HepG2 (cell line): ENCODE measurements at regions not wholly inside any gene's neighbourhood (a gene's known extent, or its start where the extent isn't known, plus 50 kb on each side); places are given as distances from the start of the nearest gene placed in this dataset.
"Not testable (repeated sequence)": the region's sequence is repeated elsewhere in the genome, so short reads cannot be mapped to it uniquely, and the experiment has no call there.

Source experiments
- ATAC-seq: fragments of 200-7000 bp; cut with Tn5 transposase; 3 replicates; pipeline ENCODE4 v1.9.1; 2020; ENCODE audit warnings: mild to moderate bottlenecking, moderate library complexity
- BruUV-seq: library from RNA; stranded (reverse); fragments of 400-500 nt; replicated peaks from 2 replicates; lab custom pipeline; 2021; lab: Mats Ljungman, UMichigan
- CTCF ChIA-PET: fragments of 300-600 bp; formaldehyde crosslinking; extraction: SDS; loops from one replicate; lab custom pipeline; 2021; ENCODE audit warnings: low total read pairs, inconsistent platforms, low intra/inter-chr PET ratio; lab: Yijun Ruan, JAX
- POLR2A ChIA-PET: fragments of 350-600 bp; sonication (Branson Sonifier 250); formaldehyde crosslinking; loops from one replicate; lab custom pipeline; 2020; ENCODE audit warnings: antibody characterized with exemption, inconsistent platforms; lab: Yijun Ruan, JAX
- DNase-seq: peaks from one replicate; pipeline ENCODE4 v3.0.0-alpha.2; 2015; ENCODE audit warnings: low spot score
- FAIRE-seq: peaks from 3 replicates; lab custom pipeline; 2011; peaks lifted over from hg19 to GRCh38; lab: Jason Lieb, UNC
- H2AFZ ChIP-seq: one replicate; pipeline ENCODE4 v1.6.1; 2011; ENCODE audit warnings: low read length, inconsistent platforms
- H3K27ac ChIP-seq: fragments of 300-600 bp; 3 replicates; pipeline ENCODE4 v1.8.0; 2011; ENCODE audit warnings: mixed run types, mild to moderate bottlenecking, mixed read lengths, low read length, inconsistent platforms; ENCODE audit not compliant: insufficient read depth; ENCODE audit errors: extremely low read length
- H3K27me3 ChIP-seq, 2 experiments: fragments of 200-600 bp in 1 of 2; 2 replicates in 1 of 2; 3 replicates in 1 of 2; pipeline versions ENCODE4 v1.6.0 to v1.8.0; 2011; ENCODE audit warnings: low read length in 2 of 2, mild to moderate bottlenecking in 2 of 2, moderate library complexity in 2 of 2, inconsistent platforms in 1 of 2; ENCODE audit not compliant: insufficient read depth in 2 of 2, control insufficient read depth in 1 of 2
- H3K36me3 ChIP-seq, 2 experiments: fragments of 200-600 bp in 1 of 2; replicated peaks in 1 of 2; 2 replicates in 1 of 2; 3 replicates in 1 of 2; pipeline versions ENCODE4 v1.5.1 to v1.8.0; 2011; ENCODE audit warnings: low read length in 2 of 2, inconsistent platforms in 1 of 2; ENCODE audit not compliant: insufficient read depth in 2 of 2, control insufficient read depth in 1 of 2
- H3K4me1 ChIP-seq: 2 replicates; pipeline ENCODE4 v1.5.1; 2012; ENCODE audit warnings: low read length, inconsistent platforms; ENCODE audit not compliant: insufficient read depth
- H3K4me2 ChIP-seq: 2 replicates; pipeline ENCODE4 v1.6.0; 2011; ENCODE audit warnings: low read depth, low read length, inconsistent platforms
- H3K4me3 ChIP-seq, 3 experiments: fragments of 200-600 bp in 1 of 3; sonication (generic), shearing (Covaris generic) in 1 of 3; replicated peaks in 1 of 3; 2 replicates each; pipeline ENCODE4 v1.5.1; 2011 to 2016; ENCODE audit warnings: low read length in 3 of 3, inconsistent platforms in 2 of 3, low read depth in 2 of 3, mild to moderate bottlenecking in 2 of 3, control low read depth in 1 of 3, mixed read lengths in 1 of 3; ENCODE audit not compliant: insufficient read depth in 1 of 3
- H3K79me2 ChIP-seq: one replicate; pipeline ENCODE4 v1.6.1; 2011; ENCODE audit warnings: low read length, inconsistent platforms; ENCODE audit not compliant: insufficient read depth
- H3K9ac ChIP-seq: 2 replicates; pipeline ENCODE4 v1.6.0; 2011; ENCODE audit warnings: mild to moderate bottlenecking, low read depth, low read length, inconsistent platforms; ENCODE audit not compliant: insufficient read depth
- H3K9me3 ChIP-seq: 2 replicates; pipeline ENCODE4 v1.5.1; 2012; ENCODE audit warnings: mild to moderate bottlenecking, low read length
- H4K20me1 ChIP-seq: 2 replicates; pipeline ENCODE4 v1.6.0; 2011; ENCODE audit warnings: inconsistent platforms, mild to moderate bottlenecking, low read length, moderate library complexity; ENCODE audit not compliant: insufficient read depth
- CENPX ChIP-seq: sonication (generic); formaldehyde crosslinking; IDR thresholded peaks from 2 replicates; pipeline ENCODE4 v1.9.0; 2021; ENCODE audit warnings: mild to moderate bottlenecking, missing genetic modification reagents, moderate library complexity
- ETV6 ChIP-seq: sonication (generic); formaldehyde crosslinking; conservative IDR thresholded peaks from 2 replicates; pipeline ENCODE4 v1.4.0; 2020; ENCODE audit warnings: missing genetic modification reagents
- GFI1 ChIP-seq: sonication (generic); formaldehyde crosslinking; IDR thresholded peaks from 2 replicates; pipeline ENCODE4 v1.5.0; 2020; ENCODE audit warnings: missing genetic modification reagents, mild to moderate bottlenecking, borderline replicate concordance
- HDAC6 ChIP-seq: fragments of 200-600 bp; sonication (generic); IDR thresholded peaks from 2 replicates; pipeline ENCODE4 v1.7.0; 2017; ENCODE audit warnings: mild to moderate bottlenecking, antibody characterized with exemption, low read length, low read depth
- HNRNPK ChIP-seq: fragments of 200-400 bp; formaldehyde crosslinking; IDR thresholded peaks from 2 replicates; pipeline ENCODE4 v1.6.1; 2018; ENCODE audit warnings: low read length, low read depth, moderate library complexity, mild to moderate bottlenecking; ENCODE audit not compliant: poor library complexity, severe bottlenecking
- MAFG ChIP-seq: sonication (generic); formaldehyde crosslinking; IDR thresholded peaks from 2 replicates; pipeline ENCODE4 v1.5.1; 2020; ENCODE audit warnings: mild to moderate bottlenecking, missing genetic modification reagents
- SP1 ChIP-seq, 2 experiments: fragments of 450-650 bp in 1 of 2; sonication (generic) in 1 of 2; formaldehyde crosslinking in 1 of 2; IDR thresholded peaks; 2 replicates each; pipeline versions ENCODE4 v1.4.0 to v1.6.1; 2016 to 2020; ENCODE audit warnings: missing genetic modification reagents in 1 of 2
- SSRP1 ChIP-seq: IDR thresholded peaks from 2 replicates; pipeline ENCODE4 v1.6.1; 2016; ENCODE audit warnings: control low read depth
- TAF15 ChIP-seq: fragments of 200-400 bp; formaldehyde crosslinking; IDR thresholded peaks from one replicate; pipeline ENCODE4 v1.6.1; 2018; ENCODE audit warnings: mild to moderate bottlenecking, low read depth, low read length; ENCODE audit not compliant: poor library complexity, severe bottlenecking
- ZBTB7B ChIP-seq: sonication (generic); formaldehyde crosslinking; IDR thresholded peaks from 2 replicates; pipeline ENCODE4 v1.4.0; 2020; ENCODE audit warnings: missing genetic modification reagents
- ZFYVE20 ChIP-seq: sonication (generic); formaldehyde crosslinking; IDR thresholded peaks from 2 replicates; pipeline ENCODE4 v1.8.0; 2023; ENCODE audit warnings: low read depth, mild to moderate bottlenecking, moderate library complexity, missing genetic modification reagents, borderline replicate concordance
- ZKSCAN1 ChIP-seq: fragments of 150-350 bp; IDR thresholded peaks from 2 replicates; pipeline ENCODE4 v1.6.1; 2014; ENCODE audit warnings: low read length
- ZNF296 ChIP-seq: sonication (generic); formaldehyde crosslinking; conservative IDR thresholded peaks from 2 replicates; pipeline ENCODE4 v1.5.0; 2020; ENCODE audit warnings: mild to moderate bottlenecking, missing genetic modification reagents
- ZNF329 ChIP-seq: sonication (generic); formaldehyde crosslinking; IDR thresholded peaks from 2 replicates; pipeline ENCODE4 v1.9.0; 2021; ENCODE audit warnings: low read depth, mild to moderate bottlenecking, missing genetic modification reagents
- ZNF512B ChIP-seq: sonication (generic); formaldehyde crosslinking; IDR thresholded peaks from 2 replicates; pipeline ENCODE4 v1.5.1; 2020; ENCODE audit warnings: missing genetic modification reagents, mild to moderate bottlenecking, borderline replicate concordance
- ZNF580 ChIP-seq: IDR thresholded peaks from 2 replicates; pipeline ENCODE4 v1.6.1; 2016; ENCODE audit warnings: low read depth, borderline replicate concordance
- ZNF652 ChIP-seq: IDR thresholded peaks from 2 replicates; pipeline ENCODE4 v1.6.1; 2016; ENCODE audit warnings: low read depth, borderline replicate concordance
- WGBS: methylation state at CpG from one replicate; pipeline ENCODE4 v1.1.6; 2017; ENCODE audit warnings: low lambda C conversion rate; 5-methylcytosine and 5-hydroxymethylcytosine counted together
- in situ Hi-C: cut with HindIII; loops from 2 replicates; pipeline ENCODE4 v1.10.0; 2017; ENCODE audit warnings: low pct_unique_long_range_greater_than_20kb; ENCODE audit not compliant: extremely low pct_ligation_motif_present
- intact Hi-C: fragments of 100-400 bp; cut with micrococcal nuclease; formaldehyde crosslinking; loops from one replicate; pipeline ENCODE4 v1.10.0; 2022; ENCODE audit not compliant: unreplicated experiment
- TF ChIP-seq, protein P1 (sequence below): IDR thresholded peaks from 2 replicates; pipeline ENCODE4 v1.6.1; 2012; ENCODE audit warnings: inconsistent platforms

GRCh38 chr5:100714780-100715179 is 179.6 kb downstream of the FAM174A start:
- H3K9ac ChIP-seq, H3K27ac ChIP-seq, H3K79me2 ChIP-seq, BruUV-seq, H3K4me2 ChIP-seq, ATAC-seq, H3K4me3 ChIP-seq, H3K36me3 ChIP-seq, H3K27me3 ChIP-seq, H4K20me1 ChIP-seq, DNase-seq, CTCF ChIA-PET, FAIRE-seq, POLR2A ChIA-PET, H3K4me1 ChIP-seq, intact Hi-C loops, in situ Hi-C loops, H3K9me3 ChIP-seq, H2AFZ ChIP-seq: not testable (repeated sequence)
- 2% methylated on average over 2 of the region's 2 CpGs for WGBS

DNA sequence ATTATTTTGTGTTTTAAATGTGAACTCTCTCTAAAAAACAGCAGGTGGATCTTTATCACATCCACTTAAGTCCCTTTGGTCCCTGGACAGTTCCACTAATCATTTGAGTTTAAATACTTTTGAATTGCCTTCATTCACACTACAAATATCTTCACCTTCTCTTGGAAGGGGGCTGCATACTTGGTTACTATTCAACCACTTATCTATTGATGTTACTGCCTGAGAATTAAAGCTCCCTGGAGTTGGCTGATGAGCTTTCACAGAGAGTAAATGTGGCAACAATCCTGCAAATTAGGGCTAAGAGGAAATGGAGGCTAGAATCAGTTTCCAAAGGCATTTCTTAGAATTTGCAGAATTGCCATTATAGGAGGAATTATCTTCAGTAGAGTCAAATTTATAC is 180.4 kb downstream of the ST8SIA4 start:
- Histone ChIP-seq H3K4me2 (no peak overlapping the region), H3K36me3 (no peaks in the 10 kb centered on the region), H4K20me1 (no peaks in the 10 kb centered on the region), H3K9me3 (no peaks in the 10 kb centered on the region), H3K27ac (no peak overlapping the region), H3K4me3 (no peak overlapping the region), H3K27me3 (no peaks in the 10 kb centered on the region), H3K9ac (no peak overlapping the region), H3K4me1 (no peaks in the 10 kb centered on the region), H3K79me2 (no peaks in the 10 kb centered on the region), H2AFZ (no peak overlapping the region)
- POLR2A ChIA-PET: no interaction called here
- FAIRE-seq (no peak), ATAC-seq (no peak), DNase-seq (no peak)
- BruUV-seq: no TSS peak
- CTCF ChIA-PET: no interaction called here
- in situ Hi-C loops (no loop called here), intact Hi-C loops (no loop called here)
- no peak for TF ChIP-seq TAF15
- TF ChIP-seq, protein P1, sequence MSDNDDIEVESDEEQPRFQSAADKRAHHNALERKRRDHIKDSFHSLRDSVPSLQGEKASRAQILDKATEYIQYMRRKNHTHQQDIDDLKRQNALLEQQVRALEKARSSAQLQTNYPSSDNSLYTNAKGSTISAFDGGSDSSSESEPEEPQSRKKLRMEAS: no peak
- no peak for TF ChIP-seq ZNF329
- no peak for TF ChIP-seq ZFYVE20
- TF ChIP-seq ETV6 (CRISPR knock-in tag): no peak
- no peak for TF ChIP-seq SP1 (IDR thresholded peaks at IDR 0.05)
- TF ChIP-seq SP1 (CRISPR knock-in tag; IDR thresholded peaks at IDR 0.05): no peak
- TF ChIP-seq ZBTB7B: no peak
- no peak for TF ChIP-seq MAFG (CRISPR knock-in tag)
- TF ChIP-seq ZNF512B (CRISPR knock-in tag): no peak
- TF ChIP-seq SSRP1 (CRISPR knock-in tag): no peak
- no peak for TF ChIP-seq ZNF652 (CRISPR knock-in tag)
- no peak for TF ChIP-seq ZNF580
- no peak for TF ChIP-seq ZNF296 (CRISPR knock-in tag)
- TF ChIP-seq HNRNPK: no peak
- TF ChIP-seq CENPX (CRISPR knock-in tag): no peak
- TF ChIP-seq GFI1 (CRISPR knock-in tag): no peak
- no peak for TF ChIP-seq ZKSCAN1
- no peak for TF ChIP-seq HDAC6
